Pancreas (tissue), 10 donors: ENCODE measurements at regions not wholly inside any gene's neighbourhood (a gene's known extent, or its start where the extent isn't known, plus 50 kb on each side); places are given as distances from the start of the nearest gene placed in this dataset.

Experiments used
- ATAC-seq, 4 donors: fragments of 200-7000 bp; cut with Tn5 transposase; one replicate each; pipeline versions ENCODE4 v1.8.0 to v1.9.1; 2020; ENCODE audit warnings: mild to moderate bottlenecking in 4 of 4, moderate library complexity in 4 of 4
- DNase-seq, 6 donors: peaks; one replicate each; pipeline ENCODE4 v3.0.0-alpha.2; 2020
- FAIRE-seq: peaks from 2 replicates; lab custom pipeline; 2012; peaks lifted over from hg19 to GRCh38; lab: Jason Lieb, UNC
- H3K27ac ChIP-seq, 4 donors: fragments of 200-600 bp; sonication (generic); 1 replicate in 3 of 4; 2 replicates in 1 of 4; pipeline versions ENCODE4 v1.5.0 to v1.8.0; 2020
- H3K27me3 ChIP-seq, 4 donors: fragments of 200-600 bp; one replicate each; pipeline ENCODE4 v1.8.0; 2021
- H3K36me3 ChIP-seq, 3 donors: fragments of 200-600 bp; sonication (generic) in 1 of 3; one replicate each; pipeline versions ENCODE4 v1.5.0 to v1.8.0; 2020 to 2021
- H3K4me1 ChIP-seq, 3 donors: fragments of 200-600 bp; one replicate each; pipeline ENCODE4 v1.8.0; 2021
- H3K4me3 ChIP-seq, 4 donors: fragments of 200-600 bp; sonication (generic) in 2 of 4; one replicate each; pipeline versions ENCODE4 v1.5.0 to v1.8.0; 2020 to 2021
- H3K9me3 ChIP-seq, 4 donors: fragments of 200-600 bp; one replicate each; pipeline ENCODE4 v1.8.0; 2021
- CTCF ChIP-seq, 4 donors: fragments of 200-600 bp; sonication (generic) in 3 of 4; IDR thresholded peaks; one replicate each; pipeline versions ENCODE4 v1.5.0 to v1.8.0; 2021; ENCODE audit warnings: antibody characterized with exemption in 4 of 4
- WGBS, 2 donors: extraction: QIAGEN DNeasy Blood & Tissue Kit; methylation state at CpG; one replicate each; pipeline ENCODE4 v1.1.7; 2013; 5-methylcytosine and 5-hydroxymethylcytosine counted together
- intact Hi-C, 3 donors: fragments of 100-400 bp; cut with DNase I; formaldehyde crosslinking; loops; one replicate each; pipeline versions ENCODE4 v1.11.1 to v1.14.2; 2022
- donor health status: healthy with polysubstance abuse.
- donor health status: DM: no; HTN: no; CAD: no; lungs with moderate emphysema.
- donor health status: DM: no; HTN: no; CAD: no.
- donor health status: control.
- donor health status: control.
- donor health status: Bipolar disorder and iron deficiency.
- donor health status: DM: yes; HTN: yes; CAD: no.
- donor health status: DM: no; HTN: no; CAD: no.
- donor health status: DM: no; HTN: no; CAD: no.
- donor health status: DM: yes; HTN: yes; CAD: no.

GRCh38 chr14:28102814-28103213 is 663.8 kb upstream of the FOXG1 start:
- H3K4me1 ChIP-seq = no peaks in the 10 kb centered on the region
- FAIRE-seq (no peak), DNase-seq (no peak), ATAC-seq (no peak)
- no peaks in the 10 kb centered on the region for H3K36me3 ChIP-seq
- no peaks in the 10 kb centered on the region for H3K27me3 ChIP-seq
- H3K9me3 ChIP-seq = no peaks in the 10 kb centered on the region
- no peak for TF ChIP-seq CTCF (IDR thresholded peaks at IDR 0.05)
- H3K27ac ChIP-seq = no peak overlapping the region
- H3K4me3 ChIP-seq = no peak overlapping the region
- 39 to 59% methylated on average over 3 of the region's 3 CpGs for WGBS, 2 donors
- intact Hi-C loops = no loop called here

- FAIRE-seq (no peak), ATAC-seq (no peak), DNase-seq (no peak)
- Histone ChIP-seq H3K27me3 (no peaks in the 10 kb centered on the region), H3K27ac (no peak overlapping the region), H3K4me1 (no peaks in the 10 kb centered on the region), H3K9me3 (no peaks in the 10 kb centered on the region), H3K4me3 (no peak overlapping the region), H3K36me3 (no peaks in the 10 kb centered on the region)
- TF ChIP-seq CTCF (IDR thresholded peaks at IDR 0.05) = no peak
- intact Hi-C loops = no loop called here
- 47 to 75% methylated on average over 2 of the region's 2 CpGs for WGBS, 2 donors
These were observed 653.3 kb upstream of the FOXG1 start for GRCh38 chr14:28113311-28113710.

- no peak overlapping the region for H3K4me3 ChIP-seq
- no peaks in the 10 kb centered on the region for H3K9me3 ChIP-seq
- TF ChIP-seq CTCF (IDR thresholded peaks at IDR 0.05) = no peak
- ATAC-seq (no peak), DNase-seq (no peak), FAIRE-seq (no peak)
- no peaks in the 10 kb centered on the region for H3K4me1 ChIP-seq
- H3K27me3 ChIP-seq = no peaks in the 10 kb centered on the region
- H3K27ac ChIP-seq = no peak overlapping the region
- intact Hi-C loops = no loop called here
- H3K36me3 ChIP-seq = no peaks in the 10 kb centered on the region
These were observed 649.9 kb upstream of the FOXG1 start for GRCh38 chr14:28116716-28117115.

- Histone ChIP-seq H3K36me3 (no peaks in the 10 kb centered on the region), H3K4me3 (no peak overlapping the region), H3K9me3 (no peaks in the 10 kb centered on the region), H3K4me1 (no peaks in the 10 kb centered on the region), H3K27me3 (no peaks in the 10 kb centered on the region), H3K27ac (no peak overlapping the region)
- intact Hi-C loops = no loop called here
- no peak for ATAC-seq
- FAIRE-seq = no peak
- no peak for DNase-seq
- 27 to 36% methylated on average over 2 of the region's 2 CpGs for WGBS, 2 donors
- TF ChIP-seq CTCF (IDR thresholded peaks at IDR 0.05) = no peak
These were observed 646.7 kb upstream of the FOXG1 start for GRCh38 chr14:28119849-28120248.

GRCh38 chr14:28120391-28120790 is 646.2 kb upstream of the FOXG1 start:
- ATAC-seq = no peak
- no peak for TF ChIP-seq CTCF (IDR thresholded peaks at IDR 0.05)
- no peaks in the 10 kb centered on the region for H3K4me1 ChIP-seq
- no peaks in the 10 kb centered on the region for H3K9me3 ChIP-seq
- H3K27me3 ChIP-seq = no peaks in the 10 kb centered on the region
- no peaks in the 10 kb centered on the region for H3K36me3 ChIP-seq
- intact Hi-C loops = no loop called here
- no peak overlapping the region for H3K27ac ChIP-seq
- DNase-seq = no peak
- FAIRE-seq = no peak
- no peak overlapping the region for H3K4me3 ChIP-seq
